ENCODE measurements at regions not wholly inside any gene's neighbourhood (a gene's known extent, or its start where the extent isn't known, plus 50 kb on each side); places are given as distances from the start of the nearest gene placed in this dataset.

DNA sequence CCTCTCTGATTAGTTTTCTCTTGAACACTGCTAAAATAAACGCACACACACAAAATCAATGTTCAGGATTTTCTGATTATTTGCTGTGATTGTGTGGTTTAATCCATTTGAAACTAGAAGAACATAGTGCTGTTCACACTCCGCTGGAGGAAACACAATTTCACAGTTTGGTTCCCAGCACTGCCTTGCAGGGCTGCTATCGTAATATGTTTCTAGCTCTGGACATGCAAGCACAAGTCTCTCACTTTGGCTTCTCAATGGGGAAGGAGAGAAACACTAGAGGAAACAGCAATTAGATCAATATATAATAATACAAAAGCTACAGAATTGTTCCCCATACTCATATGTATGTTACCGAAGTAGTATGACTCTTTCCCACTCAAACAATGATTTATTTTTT lies 299.5 kb downstream of the NSUN3 start:
- TF ChIP-seq POLR2A (IDR thresholded peaks at IDR 0.05), result no peak
- TF ChIP-seq POLR2AphosphoS5 (IDR thresholded peaks at IDR 0.05), result no peak

All from transverse colon (tissue), 3 donors.